Panc1 (cell line): ENCODE measurements at regions not wholly inside any gene's neighbourhood (a gene's known extent, or its start where the extent isn't known, plus 50 kb on each side); places are given as distances from the start of the nearest gene placed in this dataset.

Experiments used
- CTCF ChIP-seq: fragments of 450-650 bp; IDR thresholded peaks from 2 replicates; pipeline ENCODE4 v1.5.1; 2017; ENCODE audit warnings: mild to moderate bottlenecking
- POLR2AphosphoS5 ChIP-seq: IDR thresholded peaks from 2 replicates; pipeline ENCODE4 v1.6.1; 2012; ENCODE audit warnings: mild to moderate bottlenecking, low read depth, low read length, moderate library complexity
- REST ChIP-seq, 2 experiments: IDR thresholded peaks; 2 replicates each; pipeline ENCODE4 v1.6.1; 2011 to 2012; ENCODE audit warnings: low read depth in 2 of 2, control low read depth in 1 of 2, low read length in 1 of 2, mild to moderate bottlenecking in 1 of 2, moderate library complexity in 1 of 2; ENCODE audit not compliant: insufficient read depth in 1 of 2
- SIN3A ChIP-seq: IDR thresholded peaks from 2 replicates; pipeline ENCODE4 v1.6.1; 2012; ENCODE audit warnings: low read depth, mild to moderate bottlenecking, low read length, moderate library complexity, borderline replicate concordance; ENCODE audit not compliant: insufficient read depth

GRCh38 chr9:99523838-99524237 lies 297.8 kb upstream of the NR4A3 start:
- TF ChIP-seq CTCF (no peak), POLR2AphosphoS5 (no peak), SIN3A (no peak), REST (IDR thresholded peaks at IDR 0.05; ENCODE audit: insufficient read depth in 1 of 2, low read depth in 2 of 2, low read length in 1 of 2) (no peak)
